Skeletal muscle tissue (tissue), 3 donors: ENCODE measurements at regions not wholly inside any gene's neighbourhood (a gene's known extent, or its start where the extent isn't known, plus 50 kb on each side); places are given as distances from the start of the nearest gene placed in this dataset.
"Not testable (repeated sequence)": the region's sequence is repeated elsewhere in the genome, so short reads cannot be mapped to it uniquely, and the experiment has no call there.

Experiments used
- H3K27ac ChIP-seq: one replicate; pipeline ENCODE4 v1.7.0; 2013; ENCODE audit warnings: mild to moderate bottlenecking, low read depth, low read length, inconsistent platforms
- H3K27me3 ChIP-seq, 3 donors: one replicate each; pipeline ENCODE4 v1.7.0; 2013; ENCODE audit warnings: low read length in 3 of 3; ENCODE audit not compliant: control insufficient read depth in 3 of 3, insufficient read depth in 3 of 3
- H3K36me3 ChIP-seq, 3 donors: one replicate each; pipeline ENCODE4 v1.7.0; 2013; ENCODE audit warnings: low read length in 3 of 3; ENCODE audit not compliant: control insufficient read depth in 3 of 3, insufficient read depth in 3 of 3
- H3K4me1 ChIP-seq, 3 donors: one replicate each; pipeline ENCODE4 v1.7.0; 2013; ENCODE audit warnings: low read length in 3 of 3, mild to moderate bottlenecking in 3 of 3; ENCODE audit not compliant: control insufficient read depth in 3 of 3, insufficient read depth in 3 of 3
- H3K4me3 ChIP-seq, 3 donors: one replicate each; pipeline ENCODE4 v1.7.0; 2013; ENCODE audit warnings: low read length in 3 of 3
- H3K9ac ChIP-seq, 3 donors: one replicate each; pipeline ENCODE4 v1.7.0; 2013; ENCODE audit warnings: low read length in 3 of 3, mild to moderate bottlenecking in 3 of 3, moderate library complexity in 2 of 3, low read depth in 1 of 3
- H3K9me3 ChIP-seq, 3 donors: one replicate each; pipeline ENCODE4 v1.7.0; 2013; ENCODE audit warnings: low read length in 3 of 3; ENCODE audit not compliant: control insufficient read depth in 3 of 3
- donor health status: Osteomylitis.

GRCh38 chr14:87626266-87626665 lies 366.7 kb downstream of the GALC start:
- Histone ChIP-seq H3K9ac (no peak overlapping the region), H3K27ac (no peak overlapping the region), H3K9me3 (peaks cover 0 to 2% (median 0%) of the 10 kb centered on the region in 3 donors)

GRCh38 chr14:87623616-87624015 lies 369.4 kb downstream of the GALC start:
- H3K4me3 ChIP-seq = no peak overlapping the region
- H3K9ac ChIP-seq = no peak overlapping the region
- no peaks in the 10 kb centered on the region for H3K36me3 ChIP-seq
- no peaks in the 10 kb centered on the region for H3K27me3 ChIP-seq
- H3K4me1 ChIP-seq = peaks cover 0 to 3% (median 0%) of the 10 kb centered on the region in 3 donors
- H3K9me3 ChIP-seq = peaks cover 0 to 3% (median 2%) of the 10 kb centered on the region in 3 donors
- no peak overlapping the region for H3K27ac ChIP-seq

More at GRCh38 chr14:87626266-87626665, 366.7 kb downstream of the GALC start:
- Histone ChIP-seq H3K36me3 (no peaks in the 10 kb centered on the region), H3K4me3 (no peak overlapping the region), H3K27me3 (no peaks in the 10 kb centered on the region), H3K4me1 (peaks cover 0 to 3% (median 0%) of the 10 kb centered on the region in 3 donors)

- Histone ChIP-seq H3K9me3 (peaks cover 0 to 3% (median 2%) of the 10 kb centered on the region in 3 donors), H3K4me1 (no peaks in the 10 kb centered on the region), H3K27me3 (no peaks in the 10 kb centered on the region), H3K36me3 (no peaks in the 10 kb centered on the region), H3K4me3 (no peak overlapping the region), H3K9ac (no peak overlapping the region), H3K27ac (no peak overlapping the region)
Measured at GRCh38 chr14:87617079-87617478, 375.9 kb downstream of the GALC start.

DNA sequence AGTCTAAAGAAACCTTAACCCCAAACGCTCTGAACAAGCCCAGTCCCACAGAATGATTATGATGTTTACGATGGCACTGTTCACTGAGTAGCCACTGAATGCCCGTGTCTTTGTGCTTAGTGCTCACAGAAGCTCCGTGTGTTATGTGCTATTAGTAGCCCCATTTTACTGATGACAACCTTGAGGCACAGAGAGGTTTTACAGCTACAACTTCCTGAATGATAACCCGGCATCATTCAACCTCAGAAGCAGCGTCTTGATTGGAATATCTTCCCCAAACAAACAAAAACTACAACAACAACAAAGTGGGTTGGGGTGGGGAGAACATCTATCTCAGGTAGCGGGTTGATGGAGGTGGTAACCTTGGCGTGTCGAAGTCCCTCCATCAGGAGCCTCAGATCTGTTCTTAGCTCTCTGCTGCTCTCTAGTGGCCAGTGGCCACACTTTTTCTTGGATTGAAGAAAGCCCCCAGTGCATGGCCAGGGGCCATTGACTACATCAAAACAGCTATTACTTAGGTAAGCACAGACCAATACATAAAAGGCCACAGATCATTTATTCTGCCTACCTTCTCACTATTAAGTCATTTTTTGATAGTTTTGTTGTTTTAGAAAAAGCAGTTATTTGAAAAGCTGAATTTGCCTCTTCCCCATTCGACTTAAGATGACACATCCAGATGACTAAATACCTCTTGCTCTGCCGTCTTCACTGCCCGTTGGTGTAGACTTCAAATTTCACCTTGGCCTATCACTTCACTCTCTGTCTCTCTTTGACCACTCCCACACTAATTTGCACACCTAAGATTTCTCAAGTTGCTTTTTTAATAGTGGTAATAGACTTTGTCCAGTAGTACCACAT lies 376.9 kb downstream of the GALC start:
- H3K36me3 ChIP-seq = no peaks in the 10 kb centered on the region
- no peaks in the 10 kb centered on the region for H3K27me3 ChIP-seq
- H3K4me1 ChIP-seq = no peaks in the 10 kb centered on the region
- no peak overlapping the region for H3K27ac ChIP-seq
- no peak overlapping the region for H3K9ac ChIP-seq
- peaks cover 0 to under 1% (median 0%) of the 10 kb centered on the region in 3 donors for H3K9me3 ChIP-seq
- no peak overlapping the region for H3K4me3 ChIP-seq

GRCh38 chr14:87615047-87615446 lies 377.9 kb downstream of the GALC start:
- Histone ChIP-seq H3K27ac (no peak overlapping the region), H3K27me3 (no peaks in the 10 kb centered on the region), H3K36me3 (no peaks in the 10 kb centered on the region), H3K9ac (no peak overlapping the region), H3K9me3 (no peaks in the 10 kb centered on the region), H3K4me3 (no peak overlapping the region), H3K4me1 (no peaks in the 10 kb centered on the region)

- Histone ChIP-seq H3K9me3 (no peaks in the 10 kb centered on the region), H3K4me3 (no peak overlapping the region), H3K9ac (no peak overlapping the region), H3K36me3 (no peaks in the 10 kb centered on the region), H3K27ac (no peak overlapping the region), H3K4me1 (no peaks in the 10 kb centered on the region), H3K27me3 (no peaks in the 10 kb centered on the region)
Measured at GRCh38 chr14:87613881-87614280, 379.1 kb downstream of the GALC start.

- not testable (repeated sequence) for H3K4me1 ChIP-seq, H3K4me3 ChIP-seq, H3K27me3 ChIP-seq, H3K36me3 ChIP-seq, H3K9me3 ChIP-seq, H3K27ac ChIP-seq, H3K9ac ChIP-seq
Measured at GRCh38 chr14:87607056-87607455, 385.9 kb downstream of the GALC start.

DNA sequence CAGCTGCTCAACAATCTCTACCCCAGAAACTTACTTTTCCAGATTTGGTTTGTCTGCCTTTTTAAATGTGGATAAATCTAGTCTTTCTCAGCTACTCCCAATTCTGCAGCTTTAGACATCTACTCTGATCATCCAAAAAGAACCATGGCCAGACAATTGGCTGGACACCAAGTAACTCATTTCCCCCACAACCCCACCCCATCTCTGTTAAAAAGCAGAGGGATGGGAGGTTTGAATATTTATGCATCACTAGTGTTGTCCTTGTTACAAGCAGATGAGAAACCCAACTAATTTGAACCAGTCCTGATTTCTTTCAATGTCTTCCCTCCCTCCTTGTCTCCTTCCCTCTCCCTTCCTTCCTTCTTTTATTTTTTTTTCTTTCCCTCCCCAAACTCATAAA lies 391.9 kb downstream of the GALC start:
- H3K9ac ChIP-seq = no peak overlapping the region
- peaks cover 0 to 2% (median 0%) of the 10 kb centered on the region in 3 donors for H3K9me3 ChIP-seq
- no peaks in the 10 kb centered on the region for H3K27me3 ChIP-seq
- H3K4me1 ChIP-seq = no peaks in the 10 kb centered on the region
- H3K4me3 ChIP-seq = no peak overlapping the region
- H3K27ac ChIP-seq = no peak overlapping the region
- no peaks in the 10 kb centered on the region for H3K36me3 ChIP-seq

DNA sequence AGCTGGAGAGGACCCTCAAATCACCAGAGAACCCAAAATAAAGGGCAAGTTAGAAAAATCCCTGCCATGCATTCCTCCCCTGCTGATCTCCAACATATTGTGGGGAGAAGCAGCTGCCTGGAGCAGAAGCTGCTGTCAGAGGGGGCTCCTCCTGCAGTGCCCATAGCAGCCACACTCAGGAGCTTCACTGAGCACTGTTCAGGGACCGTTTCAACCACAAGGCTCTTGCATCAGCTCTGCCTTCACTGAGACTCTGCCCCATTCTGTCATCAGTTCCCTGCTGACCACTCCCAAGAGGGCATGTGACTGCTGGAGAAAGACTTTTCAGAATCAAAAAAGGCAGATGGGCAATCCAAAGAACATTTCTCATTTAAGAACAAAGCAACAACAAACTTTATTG lies 392.7 kb downstream of the GALC start:
- Histone ChIP-seq H3K27ac (no peak overlapping the region), H3K27me3 (no peaks in the 10 kb centered on the region), H3K4me3 (no peak overlapping the region), H3K9ac (no peak overlapping the region), H3K36me3 (no peaks in the 10 kb centered on the region), H3K4me1 (no peaks in the 10 kb centered on the region), H3K9me3 (peaks cover 0 to 2% (median 0%) of the 10 kb centered on the region in 3 donors)

DNA sequence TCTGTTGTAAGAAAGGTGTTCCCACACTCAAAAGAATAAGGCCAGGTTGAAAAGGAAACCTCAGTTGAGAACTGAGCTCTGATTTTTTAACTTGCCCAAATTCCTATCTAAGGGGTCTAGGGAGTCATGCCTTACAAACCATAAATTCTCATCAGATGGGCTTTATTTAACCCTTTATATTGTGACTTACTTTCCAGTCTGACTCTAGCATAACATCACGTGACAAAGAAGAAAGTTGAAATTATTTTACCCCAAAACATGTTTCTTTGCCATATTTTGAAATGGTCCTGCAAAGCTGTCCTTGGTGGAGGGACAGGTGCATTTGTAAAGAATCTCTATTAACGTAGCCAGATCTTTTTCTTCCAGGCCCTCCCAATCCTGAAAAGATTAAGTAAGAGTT lies 411.7 kb downstream of the GALC start:
- no peaks in the 10 kb centered on the region for H3K9me3 ChIP-seq

More for the DNA sequence above, 411.7 kb downstream of the GALC start:
- H3K27me3 ChIP-seq = no peaks in the 10 kb centered on the region
- H3K9ac ChIP-seq = no peak overlapping the region
- H3K4me1 ChIP-seq = no peaks in the 10 kb centered on the region
- H3K27ac ChIP-seq = no peak overlapping the region
- no peak overlapping the region for H3K4me3 ChIP-seq
- H3K36me3 ChIP-seq = no peaks in the 10 kb centered on the region
